Activated T-cell treated with anti-CD3 and anti-CD28 coated beads, Interleukin-2, amount 50 U/mL, for 24 hours (primary cell): ENCODE measurements at regions not wholly inside any gene's neighbourhood (a gene's known extent, or its start where the extent isn't known, plus 50 kb on each side); places are given as distances from the start of the nearest gene placed in this dataset.

Source experiments
- DNase-seq: peaks from one replicate; pipeline ENCODE4 v3.0.0-alpha.2; 2020
- H3K27ac Mint-ChIP-seq: 2 replicates; pipeline ENCODE4 v1.8.0; 2020; ENCODE audit warnings: mild to moderate bottlenecking, mixed read lengths
- H3K27me3 Mint-ChIP-seq: 2 replicates; pipeline ENCODE4 v1.8.0; 2020; ENCODE audit warnings: mixed read lengths
- H3K36me3 Mint-ChIP-seq: 2 replicates; pipeline ENCODE4 v1.8.0; 2020; ENCODE audit warnings: low read depth, mixed read lengths
- H3K4me1 Mint-ChIP-seq: 2 replicates; pipeline ENCODE4 v1.8.0; 2020; ENCODE audit warnings: low read depth, mixed read lengths
- H3K4me3 Mint-ChIP-seq: 2 replicates; pipeline ENCODE4 v1.8.0; 2020; ENCODE audit warnings: mild to moderate bottlenecking, moderate library complexity, mixed read lengths
- H3K9me3 Mint-ChIP-seq: 2 replicates; pipeline ENCODE4 v1.8.0; 2020; ENCODE audit warnings: mixed read lengths

DNA sequence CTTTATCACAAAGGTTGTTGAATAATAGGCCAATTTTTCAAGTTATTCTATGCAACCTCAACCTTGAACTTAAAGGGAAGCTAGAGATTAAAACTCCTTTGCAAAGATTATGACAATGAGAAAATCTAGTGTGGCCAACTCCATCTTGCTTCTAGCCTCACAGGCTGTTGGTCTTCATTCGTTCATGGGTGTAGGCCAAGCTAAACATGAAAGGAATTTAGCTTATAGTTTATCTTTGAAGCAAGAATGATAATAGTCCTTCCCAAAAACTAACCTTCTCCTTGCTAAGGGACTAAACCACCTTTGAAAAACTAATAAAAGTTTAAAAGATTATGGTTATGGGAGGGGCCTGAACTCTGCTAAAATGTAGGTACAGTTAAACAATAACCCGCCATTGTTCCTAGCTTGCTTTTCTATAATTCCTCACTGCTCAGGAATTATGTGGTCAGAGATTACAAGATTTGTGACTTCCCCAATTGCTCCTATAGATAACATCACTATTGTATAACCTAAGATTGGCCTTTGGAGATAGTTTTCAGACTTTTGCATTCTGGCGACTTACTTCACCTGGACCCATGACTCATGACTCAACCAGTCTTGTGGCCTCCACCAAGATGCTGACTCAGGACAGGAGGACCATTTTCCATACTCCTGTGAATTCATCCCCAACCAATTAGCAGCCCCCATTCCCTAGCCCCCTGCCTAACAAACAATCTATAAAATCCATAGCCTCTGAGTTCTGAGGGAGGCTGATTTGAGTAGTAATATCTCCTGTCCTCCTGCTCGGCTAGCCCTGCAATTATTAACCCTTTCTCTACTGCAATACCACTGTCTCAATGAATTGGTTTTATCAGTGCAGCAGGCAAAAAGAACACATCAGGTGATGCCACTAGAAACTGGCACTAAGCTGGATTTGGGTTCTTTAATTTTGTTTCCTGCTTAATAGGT is 154.5 kb downstream of the CD83 start:
- peaks cover 4% of the 10 kb centered on the region for H3K9me3 Mint-ChIP-seq
- H3K4me3 Mint-ChIP-seq = no peak overlapping the region
- H3K36me3 Mint-ChIP-seq = no peaks in the 10 kb centered on the region
- no peaks in the 10 kb centered on the region for H3K27me3 Mint-ChIP-seq
- peaks cover 54% of the 10 kb centered on the region for H3K4me1 Mint-ChIP-seq
- no peak overlapping the region for H3K27ac Mint-ChIP-seq
- DNase-seq = no peak

DNA sequence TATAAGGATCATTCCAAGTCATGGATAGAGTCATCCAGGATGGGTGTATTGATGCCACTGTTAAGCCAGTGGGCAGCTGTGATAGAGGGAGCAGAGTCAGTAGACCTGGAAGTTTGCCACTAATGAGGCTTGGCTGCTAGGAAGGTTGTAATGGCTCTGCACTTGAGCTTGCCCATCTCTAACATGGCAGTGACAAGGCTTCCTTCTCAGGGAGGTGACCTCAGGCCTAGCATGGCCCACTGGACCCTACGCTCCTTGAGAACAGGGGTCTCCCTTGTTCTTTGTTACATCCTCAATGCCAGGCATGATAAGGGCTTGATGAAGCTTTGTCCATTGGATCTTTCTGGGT is 155.1 kb downstream of the CD83 start:
- no peak overlapping the region for H3K27ac Mint-ChIP-seq
- peaks cover 60% of the 10 kb centered on the region for H3K4me1 Mint-ChIP-seq
- no peaks in the 10 kb centered on the region for H3K36me3 Mint-ChIP-seq

GRCh38 chr6:14273191-14273590 is 155.6 kb downstream of the CD83 start:
- H3K4me1 Mint-ChIP-seq = peaks cover 65% of the 10 kb centered on the region
- H3K9me3 Mint-ChIP-seq = peaks cover 4% of the 10 kb centered on the region
- H3K4me3 Mint-ChIP-seq = no peak overlapping the region
- DNase-seq = no peak
- no peaks in the 10 kb centered on the region for H3K36me3 Mint-ChIP-seq
- no peak overlapping the region for H3K27ac Mint-ChIP-seq
- H3K27me3 Mint-ChIP-seq = no peaks in the 10 kb centered on the region

More for the DNA sequence above, 155.1 kb downstream of the CD83 start:
- Mint-ChIP-seq H3K4me3 (no peak overlapping the region), H3K27me3 (no peaks in the 10 kb centered on the region), H3K9me3 (peaks cover 4% of the 10 kb centered on the region)
- DNase-seq = no peak

DNA sequence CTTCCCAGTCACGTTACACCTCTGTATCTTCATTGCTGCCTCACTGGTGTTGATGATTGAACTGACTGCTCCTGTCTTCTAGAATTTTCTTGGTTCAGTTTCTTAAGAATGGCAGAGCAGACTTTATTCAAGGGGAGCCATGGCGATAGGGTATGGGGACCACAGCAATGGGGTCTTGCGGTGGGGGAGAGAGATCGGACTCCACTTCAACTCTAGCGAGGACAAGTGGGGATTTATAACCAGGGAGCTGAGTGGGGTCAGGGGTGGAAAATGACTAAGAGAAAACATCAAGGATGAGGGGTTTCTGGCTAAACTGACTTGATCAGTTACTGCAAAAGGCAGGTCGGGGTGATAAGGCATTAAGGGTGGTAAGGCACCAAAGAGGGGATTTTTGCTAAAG is 156.4 kb downstream of the CD83 start:
- Mint-ChIP-seq H3K4me1 (peaks cover 66% of the 10 kb centered on the region), H3K9me3 (peaks cover 4% of the 10 kb centered on the region), H3K4me3 (no peak overlapping the region), H3K27me3 (no peaks in the 10 kb centered on the region), H3K27ac (no peak overlapping the region), H3K36me3 (no peaks in the 10 kb centered on the region)
- DNase-seq = no peak

- Mint-ChIP-seq H3K4me3 (no peak overlapping the region), H3K27ac (no peak overlapping the region), H3K27me3 (no peaks in the 10 kb centered on the region), H3K36me3 (no peaks in the 10 kb centered on the region), H3K9me3 (peaks cover 4% of the 10 kb centered on the region), H3K4me1 (peaks cover 66% of the 10 kb centered on the region)
- DNase-seq = no peak
Observed at GRCh38 chr6:14274546-14275492, 157.2 kb downstream of the CD83 start.

DNA sequence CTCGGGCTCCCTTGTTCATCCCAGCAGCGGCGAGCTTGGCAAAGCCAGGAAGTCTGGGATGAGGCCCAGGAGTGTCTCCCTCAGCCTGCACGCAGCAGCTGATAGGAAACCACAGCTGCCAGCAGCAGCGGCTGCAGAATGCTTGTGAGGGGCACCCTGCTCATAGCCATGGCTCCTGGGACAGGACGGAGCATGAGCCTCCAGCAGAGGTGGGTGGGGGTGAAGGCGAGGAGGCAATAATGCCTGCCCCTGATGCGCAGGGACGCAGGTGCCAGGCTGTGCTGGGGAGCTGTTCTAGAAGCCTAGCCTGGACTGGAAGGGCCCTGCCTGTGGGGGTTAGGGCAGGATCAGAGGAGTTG is 157.9 kb downstream of the CD83 start:
- peaks cover 4% of the 10 kb centered on the region for H3K9me3 Mint-ChIP-seq
- no peak for DNase-seq
- H3K27ac Mint-ChIP-seq = peak overlapping the region; percentile 45
- H3K4me3 Mint-ChIP-seq = no peak overlapping the region
- no peaks in the 10 kb centered on the region for H3K36me3 Mint-ChIP-seq
- H3K27me3 Mint-ChIP-seq = no peaks in the 10 kb centered on the region
- peaks cover 61% of the 10 kb centered on the region for H3K4me1 Mint-ChIP-seq

DNA sequence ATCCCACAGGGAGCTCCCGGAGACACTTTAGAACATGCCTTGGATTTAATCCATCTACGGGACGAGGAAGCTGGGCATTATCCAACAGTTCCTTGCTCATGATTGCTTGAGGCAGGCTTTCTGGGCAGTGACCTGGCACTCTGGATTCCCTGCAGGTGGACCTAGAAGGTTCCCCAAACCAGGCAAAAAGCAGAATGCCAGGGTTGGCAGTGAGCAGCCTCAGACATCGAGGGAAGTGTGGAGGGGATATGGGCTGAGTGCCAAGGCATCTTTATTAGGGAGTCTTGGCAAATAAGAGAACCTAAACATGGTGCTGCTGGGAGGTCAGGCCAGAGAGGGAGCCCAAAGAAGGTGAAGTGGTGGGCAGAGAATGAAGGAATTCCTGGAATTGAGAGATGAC is 158.5 kb downstream of the CD83 start:
- DNase-seq = no peak
- Mint-ChIP-seq H3K9me3 (peaks cover 4% of the 10 kb centered on the region), H3K4me3 (no peak overlapping the region), H3K27me3 (no peaks in the 10 kb centered on the region), H3K36me3 (no peaks in the 10 kb centered on the region), H3K27ac (peak overlapping the region; percentile 90), H3K4me1 (peaks cover 55% of the 10 kb centered on the region)

DNA sequence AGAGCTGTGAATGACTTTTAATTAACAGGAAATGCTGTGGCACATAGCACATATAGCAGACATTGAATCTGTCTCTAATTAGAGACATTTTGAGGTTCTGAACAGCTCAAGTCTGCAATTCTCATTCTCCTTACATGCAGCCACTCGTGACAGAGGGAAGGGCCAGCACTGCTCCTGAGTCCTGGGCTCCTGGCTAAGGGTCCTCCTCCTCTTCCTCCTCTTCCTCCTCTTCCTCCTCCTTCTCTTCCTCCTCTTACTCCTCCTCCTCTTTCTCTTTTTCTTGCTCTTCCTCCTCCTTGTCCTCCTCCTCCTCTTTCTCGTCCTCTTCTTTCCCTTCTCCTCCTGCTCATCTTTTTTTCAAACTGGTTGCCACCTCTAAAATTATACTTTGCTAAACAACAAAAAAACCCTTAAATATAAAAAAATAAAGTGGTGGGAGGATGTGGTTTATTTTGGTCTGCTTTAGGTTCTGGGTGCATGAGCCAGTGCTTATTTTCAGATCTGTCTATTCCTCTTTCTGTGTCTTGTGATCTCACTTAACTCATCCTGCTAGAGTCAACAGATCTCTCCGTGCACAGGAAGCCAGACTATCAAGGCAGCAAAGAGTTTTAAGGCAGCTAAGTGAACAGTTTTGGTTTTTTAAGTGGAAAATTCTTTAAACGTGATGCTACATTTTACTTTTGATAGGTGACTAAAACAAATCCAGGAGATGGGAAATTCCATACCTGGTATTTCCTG is 159.3 kb downstream of the CD83 start:
- Mint-ChIP-seq H3K36me3 (no peaks in the 10 kb centered on the region), H3K4me3 (peak overlapping the region; percentile 43), H3K27ac (peak overlapping the region; percentile 90), H3K27me3 (no peaks in the 10 kb centered on the region), H3K4me1 (peaks cover 49% of the 10 kb centered on the region), H3K9me3 (peaks cover 4% of the 10 kb centered on the region)
- no peak for DNase-seq

DNA sequence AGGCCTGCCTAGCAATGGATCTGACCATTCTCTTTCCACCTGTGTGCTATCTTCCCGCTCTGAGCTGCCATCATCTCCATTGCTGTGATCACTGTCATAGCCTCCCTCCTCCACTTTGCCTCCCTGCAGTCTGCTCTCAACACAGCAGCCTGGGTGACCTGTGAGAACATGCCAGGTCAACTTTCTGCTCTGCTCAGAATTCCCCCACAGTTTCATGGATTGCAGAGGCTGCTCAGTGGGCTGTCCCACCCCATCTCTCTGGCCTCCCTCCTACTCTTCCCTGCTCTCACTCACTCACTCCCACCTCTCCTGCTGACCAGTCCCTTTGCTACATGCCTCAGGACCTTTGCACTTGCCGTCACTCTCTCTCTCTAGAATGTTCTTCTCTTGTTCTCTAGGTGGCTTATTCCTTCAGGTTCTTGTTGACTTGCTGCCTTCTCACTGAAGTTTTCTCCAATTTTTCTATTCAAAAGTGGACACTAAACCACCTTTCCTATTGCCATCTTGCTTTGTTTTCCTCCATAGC is 159.9 kb downstream of the CD83 start:
- no peak for DNase-seq
- Mint-ChIP-seq H3K27ac (peak overlapping the region; percentile 90), H3K27me3 (no peaks in the 10 kb centered on the region), H3K36me3 (no peaks in the 10 kb centered on the region), H3K9me3 (peaks cover 4% of the 10 kb centered on the region), H3K4me1 (peaks cover 44% of the 10 kb centered on the region), H3K4me3 (peak overlapping the region; percentile 43)

DNA sequence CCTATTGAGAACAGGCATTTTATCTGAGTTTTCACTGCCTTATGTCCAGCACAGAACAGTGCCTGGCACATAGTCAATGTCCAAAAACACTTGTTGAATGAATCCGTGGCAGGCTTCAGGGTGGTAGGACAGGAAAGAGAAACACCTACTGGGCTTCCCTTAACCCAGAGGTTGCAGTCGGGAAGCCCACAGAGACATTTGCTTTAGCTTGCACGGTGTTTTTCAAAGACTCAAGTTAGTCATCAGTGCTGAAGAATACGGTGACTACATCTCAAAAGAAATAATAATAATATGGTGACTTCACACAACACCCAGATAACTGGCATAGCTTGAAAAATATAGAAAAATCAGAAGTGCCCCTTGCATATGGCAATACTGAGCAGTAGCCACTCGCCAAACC is 160.4 kb downstream of the CD83 start:
- no peak for DNase-seq
- H3K27ac Mint-ChIP-seq = peak overlapping the region; percentile 90
- peaks cover 44% of the 10 kb centered on the region for H3K4me1 Mint-ChIP-seq
- peak overlapping the region; percentile 20 for H3K4me3 Mint-ChIP-seq
- H3K27me3 Mint-ChIP-seq = no peaks in the 10 kb centered on the region
- no peaks in the 10 kb centered on the region for H3K36me3 Mint-ChIP-seq
- peaks cover 3% of the 10 kb centered on the region for H3K9me3 Mint-ChIP-seq

GRCh38 chr6:14278446-14278845 is 160.9 kb downstream of the CD83 start:
- H3K4me3 Mint-ChIP-seq = no peak overlapping the region
- H3K27ac Mint-ChIP-seq = peak overlapping the region; percentile 90
- H3K9me3 Mint-ChIP-seq = no peaks in the 10 kb centered on the region
- H3K27me3 Mint-ChIP-seq = no peaks in the 10 kb centered on the region
- DNase-seq = no peak
- no peaks in the 10 kb centered on the region for H3K36me3 Mint-ChIP-seq
- peaks cover 44% of the 10 kb centered on the region for H3K4me1 Mint-ChIP-seq

DNA sequence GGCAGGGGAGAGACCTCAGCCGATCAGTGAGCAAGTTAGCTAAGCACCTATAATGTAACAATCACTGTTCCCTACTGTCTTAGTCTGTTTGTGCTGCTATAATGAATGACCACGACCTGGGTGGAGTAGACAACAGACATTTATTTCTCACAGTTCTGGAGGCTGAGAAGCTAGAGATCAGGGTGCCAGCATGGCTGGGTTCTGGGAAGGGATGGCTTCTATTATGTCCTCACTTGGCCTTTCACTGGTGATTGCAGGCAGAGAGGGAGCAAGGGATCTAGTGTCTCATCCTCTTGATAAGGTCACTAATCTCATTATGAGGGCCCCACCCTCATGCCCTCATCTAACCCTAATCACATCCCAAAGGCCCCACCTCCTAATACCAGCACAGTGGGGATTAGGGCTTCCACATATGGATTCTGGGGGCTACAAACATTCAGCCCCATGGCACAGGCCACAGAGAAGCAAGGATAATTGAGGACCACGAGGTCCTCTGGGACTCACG is 162.5 kb downstream of the CD83 start:
- H3K27ac Mint-ChIP-seq = no peak overlapping the region
- H3K4me3 Mint-ChIP-seq = no peak overlapping the region
- no peaks in the 10 kb centered on the region for H3K27me3 Mint-ChIP-seq
- DNase-seq = no peak
- H3K36me3 Mint-ChIP-seq = no peaks in the 10 kb centered on the region
- peaks cover 33% of the 10 kb centered on the region for H3K4me1 Mint-ChIP-seq
- no peaks in the 10 kb centered on the region for H3K9me3 Mint-ChIP-seq

DNA sequence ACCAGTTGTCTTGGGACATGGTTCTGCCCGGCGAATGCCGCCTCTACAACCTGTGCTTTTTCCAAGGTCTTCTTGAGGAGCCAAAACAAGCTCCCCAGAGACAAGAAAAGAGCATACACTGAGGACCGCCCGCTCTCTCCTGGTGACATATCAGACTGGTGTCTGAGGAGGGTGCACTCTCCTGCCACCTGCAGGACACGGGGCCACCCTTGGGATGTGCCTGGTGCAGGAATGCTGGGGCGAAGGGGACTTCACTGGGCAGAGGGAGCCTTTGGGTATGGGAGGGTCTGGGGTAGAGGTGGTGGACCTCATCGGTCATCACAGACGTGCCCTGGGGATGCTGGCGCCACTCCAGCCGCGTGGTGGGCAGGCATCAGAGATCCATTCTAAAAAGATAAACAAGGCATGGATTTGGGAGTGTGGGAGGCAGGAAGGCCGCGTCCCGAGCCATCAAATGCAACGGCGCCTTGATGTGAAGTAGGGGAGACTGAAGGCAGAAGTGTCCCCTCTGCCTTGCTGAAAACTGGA is 163.3 kb downstream of the CD83 start:
- H3K4me3 Mint-ChIP-seq = no peak overlapping the region
- H3K27me3 Mint-ChIP-seq = no peaks in the 10 kb centered on the region
- H3K4me1 Mint-ChIP-seq = peaks cover 25% of the 10 kb centered on the region
- H3K9me3 Mint-ChIP-seq = no peaks in the 10 kb centered on the region
- H3K27ac Mint-ChIP-seq = no peak overlapping the region
- no peak for DNase-seq
- no peaks in the 10 kb centered on the region for H3K36me3 Mint-ChIP-seq
